WTC11 (cell line): ENCODE measurements at regions not wholly inside any gene's neighbourhood (a gene's known extent, or its start where the extent isn't known, plus 50 kb on each side); places are given as distances from the start of the nearest gene placed in this dataset.

Source experiments
- ATAC-seq: fragments of 200-7000 bp; cut with Tn5 transposase; 2 replicates; pipeline ENCODE4 v1.10.0; 2021; ENCODE audit warnings: mild to moderate bottlenecking, moderate library complexity
- CTCF ChIA-PET: fragments of 300-600 bp; sonication (Branson Sonifier 250); formaldehyde crosslinking; loops from one replicate; lab custom pipeline; 2021; ENCODE audit warnings: antibody characterized with exemption; lab: Charles Lee
- POLR2A ChIA-PET: fragments of 350-600 bp; sonication (Branson Sonifier 250); formaldehyde crosslinking; loops from one replicate; lab custom pipeline; 2021; ENCODE audit warnings: antibody characterized with exemption; lab: Charles Lee
- DNase-seq: peaks from one replicate; pipeline ENCODE4 v3.0.0; 2021; ENCODE audit warnings: low spot score
- H3K27ac Mint-ChIP-seq: 2 replicates; pipeline ENCODE4 v1.8.0; 2021; ENCODE audit warnings: mixed read lengths
- H3K27me3 Mint-ChIP-seq: 2 replicates; pipeline ENCODE4 v1.8.0; 2021; ENCODE audit warnings: low read depth, mild to moderate bottlenecking, moderate library complexity, mixed read lengths
- H3K36me3 Mint-ChIP-seq: 2 replicates; pipeline ENCODE4 v1.8.0; 2021; ENCODE audit warnings: mixed read lengths
- H3K4me1 Mint-ChIP-seq: 2 replicates; pipeline ENCODE4 v1.8.0; 2022; ENCODE audit warnings: mixed read lengths
- H3K4me3 Mint-ChIP-seq: 2 replicates; pipeline ENCODE4 v1.8.0; 2021; ENCODE audit warnings: mild to moderate bottlenecking, moderate library complexity, mixed read lengths
- H3K9me3 Mint-ChIP-seq: 2 replicates; pipeline ENCODE4 v1.8.0; 2021; ENCODE audit warnings: mixed read lengths
- AR ChIP-seq: fragments of 250-450 bp; sonication (Bioruptor Pico); IDR thresholded peaks from 2 replicates; pipeline ENCODE4 v1.9.0; 2021; ENCODE audit warnings: mild to moderate bottlenecking
- ELF4 ChIP-seq: sonication (generic); formaldehyde crosslinking; IDR thresholded peaks from 2 replicates; pipeline ENCODE4 v1.8.1; 2022; ENCODE audit warnings: low read depth, mild to moderate bottlenecking, moderate library complexity, missing genetic modification reagents
- ERG ChIP-seq: fragments of 250-450 bp; sonication (Bioruptor Pico); IDR thresholded peaks from 2 replicates; pipeline ENCODE4 v1.8.0; 2021; ENCODE audit warnings: mild to moderate bottlenecking
- FOXK1 ChIP-seq: sonication (generic); formaldehyde crosslinking; IDR thresholded peaks from 2 replicates; pipeline ENCODE4 v1.8.0; 2022; ENCODE audit warnings: mild to moderate bottlenecking, moderate library complexity, missing genetic modification reagents
- IRF1 ChIP-seq: sonication (generic); formaldehyde crosslinking; IDR thresholded peaks from 2 replicates; pipeline ENCODE4 v1.8.0; 2023; ENCODE audit warnings: missing genetic modification reagents
- MAX ChIP-seq: sonication (generic); formaldehyde crosslinking; IDR thresholded peaks from 2 replicates; pipeline ENCODE4 v1.8.0; 2022; ENCODE audit warnings: mild to moderate bottlenecking, missing genetic modification reagents
- RELA ChIP-seq: sonication (generic); formaldehyde crosslinking; IDR thresholded peaks from 2 replicates; pipeline ENCODE4 v1.8.1; 2022; ENCODE audit warnings: missing genetic modification reagents, mild to moderate bottlenecking, borderline replicate concordance
- USF1 ChIP-seq: sonication (generic); formaldehyde crosslinking; IDR thresholded peaks from 2 replicates; pipeline ENCODE4 v1.8.0; 2022; ENCODE audit warnings: mild to moderate bottlenecking, missing genetic modification reagents
- ZNF281 ChIP-seq: sonication (generic); formaldehyde crosslinking; IDR thresholded peaks from 2 replicates; pipeline ENCODE4 v1.8.0; 2023; ENCODE audit warnings: mild to moderate bottlenecking, missing genetic modification reagents

GRCh38 chr2:138228101-138228500 lies 263.8 kb downstream of the HNMT start:
- ATAC-seq: no peak
- Mint-ChIP-seq H3K4me1 (peaks cover 27% of the 10 kb centered on the region), H3K27me3 (no peaks in the 10 kb centered on the region), H3K36me3 (no peaks in the 10 kb centered on the region), H3K9me3 (peaks cover 4% of the 10 kb centered on the region), H3K27ac (no peak overlapping the region), H3K4me3 (no peak overlapping the region)
- DNase-seq: no peak
- ChIA-PET POLR2A (no interaction called here), CTCF (no interaction called here)
- TF ChIP-seq ERG (CRISPR knock-in tag) (no peak), FOXK1 (CRISPR knock-in tag) (no peak), IRF1 (CRISPR knock-in tag) (no peak)
- TF ChIP-seq, all 79 proteins: peak for 0

GRCh38 chr2:138234265-138234664 lies 267.3 kb upstream of the SPOPL start:
- no peak overlapping the region for H3K4me3 Mint-ChIP-seq
- no peaks in the 10 kb centered on the region for H3K36me3 Mint-ChIP-seq
- no peaks in the 10 kb centered on the region for H3K27me3 Mint-ChIP-seq
- peaks cover 46% of the 10 kb centered on the region for H3K4me1 Mint-ChIP-seq
- POLR2A ChIA-PET: no interaction called here
- CTCF ChIA-PET: no interaction called here
- TF ChIP-seq ELF4 (CRISPR knock-in tag): no peak
- no peak for TF ChIP-seq ZNF281 (CRISPR knock-in tag)
- no peaks in the 10 kb centered on the region for H3K9me3 Mint-ChIP-seq
- H3K27ac Mint-ChIP-seq: peak overlapping the region; percentile 66; the same call in 1 of the 2 replicates
- ATAC-seq (no peak), DNase-seq (no peak)

- H3K36me3 Mint-ChIP-seq: no peaks in the 10 kb centered on the region
- no peaks in the 10 kb centered on the region for H3K27me3 Mint-ChIP-seq
- no peaks in the 10 kb centered on the region for H3K9me3 Mint-ChIP-seq
- no peak overlapping the region; the same call in 1 of the 2 replicates for H3K4me3 Mint-ChIP-seq
- peaks cover 46% of the 10 kb centered on the region for H3K4me1 Mint-ChIP-seq
- ATAC-seq (peak; percentile 68), DNase-seq (no peak)
- no peak for TF ChIP-seq RELA (CRISPR knock-in tag)
- TF ChIP-seq AR (CRISPR knock-in tag): no peak
- TF ChIP-seq USF1 (CRISPR knock-in tag): no peak
- no peak for TF ChIP-seq IRF1 (CRISPR knock-in tag)
- no peak for TF ChIP-seq MAX (CRISPR knock-in tag)
- CTCF ChIA-PET: no interaction called here
- POLR2A ChIA-PET: no interaction called here
- peak overlapping the region; percentile 82 for H3K27ac Mint-ChIP-seq
Observed at GRCh38 chr2:138235041-138235440, 266.5 kb upstream of the SPOPL start.
